Limb (tissue), 2 donors: ENCODE measurements at regions not wholly inside any gene's neighbourhood (a gene's known extent, or its start where the extent isn't known, plus 50 kb on each side); places are given as distances from the start of the nearest gene placed in this dataset.
"Not testable (repeated sequence)": the region's sequence is repeated elsewhere in the genome, so short reads cannot be mapped to it uniquely, and the experiment has no call there.

Experiments
- DNase-seq, 2 donors: peaks; one replicate each; pipeline ENCODE4 v3.0.0-alpha.2; 2016; ENCODE audit errors: extremely low spot score in 2 of 2

GRCh38 chr2:147147802-147148201, 697.0 kb upstream of the ACVR2A start:
- no peak for DNase-seq

GRCh38 chr2:147141930-147142329, 702.9 kb upstream of the ACVR2A start:
- DNase-seq = no peak

- DNase-seq = not testable (repeated sequence)
These were observed 705.1 kb upstream of the ACVR2A start for GRCh38 chr2:147139732-147140131.

GRCh38 chr2:147137711-147138110, 707.1 kb upstream of the ACVR2A start:
- no peak for DNase-seq

- no peak for DNase-seq
These were observed 709.5 kb upstream of the ACVR2A start for GRCh38 chr2:147135376-147135775.

- no peak for DNase-seq
These were observed 711.4 kb upstream of the ACVR2A start for GRCh38 chr2:147133286-147133908.

- DNase-seq = no peak
These were observed 719.7 kb upstream of the ACVR2A start for GRCh38 chr2:147125145-147125544.

- no peak for DNase-seq
These were observed 721.9 kb upstream of the ACVR2A start for GRCh38 chr2:147122944-147123343.

GRCh38 chr2:147110962-147111361, 733.9 kb upstream of the ACVR2A start:
- no peak for DNase-seq

GRCh38 chr2:147110317-147110716, 734.5 kb upstream of the ACVR2A start:
- DNase-seq = no peak

- no peak for DNase-seq
These were observed 735.5 kb upstream of the ACVR2A start for GRCh38 chr2:147109291-147109690.

- no peak for DNase-seq
These were observed 736.3 kb upstream of the ACVR2A start for GRCh38 chr2:147108548-147108947.

GRCh38 chr2:147101941-147102790, 742.7 kb upstream of the ACVR2A start:
- DNase-seq = no peak

- DNase-seq = no peak
These were observed 744.3 kb upstream of the ACVR2A start for GRCh38 chr2:147100406-147101035.

- DNase-seq = no peak
These were observed 745.0 kb upstream of the ACVR2A start for GRCh38 chr2:147099845-147100244.

- DNase-seq = no peak
These were observed 745.9 kb upstream of the ACVR2A start for GRCh38 chr2:147098940-147099339.

- DNase-seq = no peak
These were observed 747.1 kb upstream of the ACVR2A start for GRCh38 chr2:147097747-147098146.

GRCh38 chr2:147096671-147097070, 748.2 kb upstream of the ACVR2A start:
- no peak for DNase-seq

- DNase-seq = no peak
These were observed 749.5 kb upstream of the ACVR2A start for GRCh38 chr2:147095376-147095775.

GRCh38 chr2:147094077-147094476, 750.8 kb upstream of the ACVR2A start:
- no peak for DNase-seq

- no peak for DNase-seq
These were observed 752.6 kb upstream of the ACVR2A start for GRCh38 chr2:147092266-147092665.

GRCh38 chr2:147091448-147091847, 753.4 kb upstream of the ACVR2A start:
- DNase-seq = no peak

GRCh38 chr2:147088871-147089270, 756.0 kb upstream of the ACVR2A start:
- DNase-seq = no peak
